Lower lobe of right lung (tissue), 2 donors: ENCODE measurements at regions not wholly inside any gene's neighbourhood (a gene's known extent, or its start where the extent isn't known, plus 50 kb on each side); places are given as distances from the start of the nearest gene placed in this dataset.

Source experiments
- ATAC-seq, 2 donors: fragments of 200-7000 bp; cut with Tn5 transposase; one replicate each; pipeline ENCODE4 v1.9.1; 2020 to 2022; ENCODE audit warnings: mild to moderate bottlenecking in 2 of 2, moderate library complexity in 2 of 2
- DNase-seq: peaks from one replicate; pipeline ENCODE4 v3.0.0-alpha.2; 2020
- H3K27ac ChIP-seq: fragments of 200-600 bp; one replicate; pipeline ENCODE4 v1.8.0; 2022
- H3K27me3 ChIP-seq: fragments of 200-600 bp; one replicate; pipeline ENCODE4 v1.8.0; 2022; ENCODE audit warnings: low read depth
- H3K36me3 ChIP-seq: fragments of 200-600 bp; one replicate; pipeline ENCODE4 v1.8.0; 2022; ENCODE audit warnings: mild to moderate bottlenecking
- H3K4me1 ChIP-seq: fragments of 200-600 bp; one replicate; pipeline ENCODE4 v1.8.0; 2022
- H3K4me3 ChIP-seq: fragments of 200-600 bp; one replicate; pipeline ENCODE4 v1.8.0; 2022; ENCODE audit warnings: mild to moderate bottlenecking
- H3K9me3 ChIP-seq: fragments of 200-600 bp; one replicate; pipeline ENCODE4 v1.8.0; 2022
- intact Hi-C: fragments of 100-400 bp; cut with DNase I; formaldehyde crosslinking; loops from one replicate; pipeline ENCODE4 v1.11.0; 2022
- TF ChIP-seq, protein P1 (sequence below): fragments of 200-600 bp; IDR thresholded peaks from one replicate; pipeline ENCODE4 v1.8.0; 2022; ENCODE audit warnings: antibody characterized with exemption, mild to moderate bottlenecking
- donor health status: DM: no; HTN: yes; CAD: no; lungs with severe emphysema.

DNA sequence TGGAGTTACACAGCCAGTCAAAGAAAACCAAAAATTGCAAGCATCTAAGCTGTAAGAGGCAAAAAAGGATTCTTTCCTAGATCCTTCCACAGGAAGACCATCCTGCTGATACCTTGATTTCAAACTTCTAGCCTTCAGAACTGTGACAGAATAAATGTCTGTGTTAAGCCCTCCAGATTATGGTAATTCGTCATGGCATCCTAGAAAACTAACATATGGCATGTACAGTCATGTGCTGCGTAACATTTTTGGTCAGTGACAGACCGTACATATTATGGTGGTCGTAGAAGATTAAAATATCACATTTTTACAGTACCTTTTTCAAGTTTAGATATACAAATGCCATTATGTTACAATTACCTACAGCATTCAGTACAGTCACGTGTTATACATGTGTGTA, 660.9 kb upstream of the LMO3 start:
- no peak for ATAC-seq
- no peak for DNase-seq
- Histone ChIP-seq H3K36me3 (no peaks in the 10 kb centered on the region), H3K27me3 (no peaks in the 10 kb centered on the region), H3K4me3 (no peak overlapping the region), H3K4me1 (no peaks in the 10 kb centered on the region), H3K9me3 (no peaks in the 10 kb centered on the region), H3K27ac (no peak overlapping the region)
- intact Hi-C loops, result no loop called here
- TF ChIP-seq, protein P1, sequence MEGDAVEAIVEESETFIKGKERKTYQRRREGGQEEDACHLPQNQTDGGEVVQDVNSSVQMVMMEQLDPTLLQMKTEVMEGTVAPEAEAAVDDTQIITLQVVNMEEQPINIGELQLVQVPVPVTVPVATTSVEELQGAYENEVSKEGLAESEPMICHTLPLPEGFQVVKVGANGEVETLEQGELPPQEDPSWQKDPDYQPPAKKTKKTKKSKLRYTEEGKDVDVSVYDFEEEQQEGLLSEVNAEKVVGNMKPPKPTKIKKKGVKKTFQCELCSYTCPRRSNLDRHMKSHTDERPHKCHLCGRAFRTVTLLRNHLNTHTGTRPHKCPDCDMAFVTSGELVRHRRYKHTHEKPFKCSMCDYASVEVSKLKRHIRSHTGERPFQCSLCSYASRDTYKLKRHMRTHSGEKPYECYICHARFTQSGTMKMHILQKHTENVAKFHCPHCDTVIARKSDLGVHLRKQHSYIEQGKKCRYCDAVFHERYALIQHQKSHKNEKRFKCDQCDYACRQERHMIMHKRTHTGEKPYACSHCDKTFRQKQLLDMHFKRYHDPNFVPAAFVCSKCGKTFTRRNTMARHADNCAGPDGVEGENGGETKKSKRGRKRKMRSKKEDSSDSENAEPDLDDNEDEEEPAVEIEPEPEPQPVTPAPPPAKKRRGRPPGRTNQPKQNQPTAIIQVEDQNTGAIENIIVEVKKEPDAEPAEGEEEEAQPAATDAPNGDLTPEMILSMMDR, result no peak

DNA sequence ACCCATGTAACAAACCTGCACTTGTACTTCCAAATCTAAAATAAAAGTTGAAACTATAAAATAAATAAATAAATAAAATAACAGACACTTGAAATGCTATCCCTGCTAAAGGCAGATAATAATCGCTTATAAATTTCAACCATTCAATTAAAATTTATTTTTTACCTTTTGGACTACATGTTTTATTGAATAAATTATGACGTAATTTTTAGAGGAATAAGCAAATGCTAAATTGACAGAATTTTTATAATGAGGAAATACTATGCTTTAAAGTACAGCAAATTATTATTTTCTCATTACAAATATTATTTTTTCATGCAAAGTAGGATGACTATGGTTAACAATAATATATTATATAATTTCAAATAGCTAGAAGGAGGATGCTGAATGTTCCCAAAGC, 658.6 kb upstream of the LMO3 start:
- Histone ChIP-seq H3K27me3 (no peaks in the 10 kb centered on the region), H3K27ac (no peak overlapping the region), H3K9me3 (no peaks in the 10 kb centered on the region), H3K4me1 (no peaks in the 10 kb centered on the region), H3K4me3 (no peak overlapping the region), H3K36me3 (no peaks in the 10 kb centered on the region)
- TF ChIP-seq, protein P1, result no peak
- DNase-seq, result no peak
- ATAC-seq, result no peak
- intact Hi-C loops, result no loop called here

DNA sequence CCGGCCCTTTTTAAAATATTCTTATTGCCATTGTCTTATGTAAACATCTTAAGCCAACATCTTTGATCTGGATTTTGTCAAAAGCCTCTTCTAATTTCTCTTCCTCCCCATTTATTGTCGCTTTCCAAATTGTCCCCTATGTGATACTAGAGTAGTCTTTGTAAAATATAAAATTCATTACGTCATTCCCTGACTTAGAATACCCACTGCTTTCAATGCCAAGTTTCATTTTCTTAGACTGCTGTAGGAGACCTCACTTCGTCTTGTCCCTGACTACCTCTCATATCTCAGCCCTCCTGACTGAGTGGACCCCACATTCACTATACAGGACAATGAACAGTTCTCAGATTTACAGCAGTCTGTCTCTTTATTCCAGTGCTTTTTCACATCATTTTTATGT, 633.9 kb upstream of the LMO3 start:
- no peaks in the 10 kb centered on the region for H3K9me3 ChIP-seq
- H3K27me3 ChIP-seq, result no peaks in the 10 kb centered on the region
- no peak for ATAC-seq
- intact Hi-C loops, result no loop called here
- no peak overlapping the region for H3K27ac ChIP-seq
- H3K36me3 ChIP-seq, result no peaks in the 10 kb centered on the region
- no peak overlapping the region for H3K4me3 ChIP-seq
- DNase-seq, result no peak
- no peaks in the 10 kb centered on the region for H3K4me1 ChIP-seq
- TF ChIP-seq, protein P1, result no peak

DNA sequence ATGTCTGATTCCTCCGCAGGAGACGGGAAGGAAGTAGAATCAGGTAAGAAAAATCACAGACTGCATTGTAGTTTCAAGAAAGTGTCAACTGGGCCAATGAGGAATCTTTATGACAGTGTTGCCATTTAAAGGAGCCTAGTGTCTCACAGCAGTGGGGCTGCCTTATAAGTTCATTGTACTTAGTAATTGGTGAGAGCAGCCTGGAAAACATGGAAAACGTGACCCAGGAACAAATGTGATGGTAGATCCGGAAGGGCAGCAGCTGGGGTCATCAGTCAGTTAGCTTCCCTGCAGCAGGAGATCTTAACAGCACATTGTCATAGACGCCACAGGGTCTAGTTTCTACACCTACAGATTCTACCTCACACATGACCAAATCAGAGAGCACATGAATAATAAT, 630.0 kb upstream of the LMO3 start:
- DNase-seq (no peak), ATAC-seq (no peak)
- TF ChIP-seq, protein P1, result no peak
- H3K27me3 ChIP-seq, result no peaks in the 10 kb centered on the region
- H3K36me3 ChIP-seq, result no peaks in the 10 kb centered on the region
- no peak overlapping the region for H3K4me3 ChIP-seq
- H3K27ac ChIP-seq, result no peak overlapping the region
- no peaks in the 10 kb centered on the region for H3K9me3 ChIP-seq
- intact Hi-C loops, result no loop called here
- H3K4me1 ChIP-seq, result no peaks in the 10 kb centered on the region

DNA sequence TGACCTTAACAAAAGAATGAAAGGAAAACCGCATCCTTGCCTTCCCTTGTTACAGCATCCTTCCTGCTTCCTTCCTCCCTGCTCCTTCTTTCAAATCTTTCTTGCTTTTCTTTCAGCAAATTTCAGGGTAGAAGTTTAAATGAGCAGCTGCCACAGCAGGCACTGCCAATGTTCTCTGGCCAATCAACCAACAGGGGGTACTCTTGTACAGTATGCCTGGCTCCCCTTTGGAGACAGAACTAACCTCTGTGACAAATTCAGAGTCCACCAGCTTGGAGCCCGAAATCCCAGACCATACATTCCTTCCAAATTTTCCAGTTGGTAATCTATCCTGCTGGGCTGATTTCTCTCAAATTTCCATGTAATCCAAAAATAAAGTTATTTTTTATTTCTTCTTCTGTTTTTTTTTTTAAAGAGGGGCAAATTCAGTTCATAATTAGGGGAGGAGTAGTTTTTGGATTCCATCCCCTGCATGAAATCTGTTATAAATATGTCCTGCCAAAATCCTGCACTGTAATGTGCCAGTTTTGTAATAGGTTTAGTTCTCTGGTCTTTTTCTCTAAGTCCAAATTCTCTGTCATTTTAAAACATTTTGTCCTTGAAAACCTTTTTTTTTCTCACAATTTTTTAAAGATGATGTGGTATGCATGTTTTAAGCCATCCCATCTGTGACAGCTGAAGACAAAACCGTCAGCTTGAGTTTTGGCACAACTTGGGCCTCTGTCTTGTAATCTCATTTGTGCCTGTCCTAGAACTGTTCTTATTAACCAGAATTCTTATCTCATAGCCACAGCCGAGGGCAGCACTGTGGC, 610.0 kb upstream of the LMO3 start:
- no peak overlapping the region for H3K27ac ChIP-seq
- no peaks in the 10 kb centered on the region for H3K4me1 ChIP-seq
- H3K27me3 ChIP-seq, result no peaks in the 10 kb centered on the region
- peaks cover 3% of the 10 kb centered on the region for H3K9me3 ChIP-seq
- DNase-seq (no peak), ATAC-seq (no peak)
- H3K36me3 ChIP-seq, result no peaks in the 10 kb centered on the region
- intact Hi-C loops, result no loop called here
- TF ChIP-seq, protein P1, result no peak
- no peak overlapping the region for H3K4me3 ChIP-seq
